T-helper 1 cell (primary cell): ENCODE measurements at regions not wholly inside any gene's neighbourhood (a gene's known extent, or its start where the extent isn't known, plus 50 kb on each side); places are given as distances from the start of the nearest gene placed in this dataset.

Experiments
- DNase-seq, 5 donors: peaks; one replicate each; pipeline ENCODE4 v3.0.0-alpha.2; 2012 to 2020

GRCh38 chr7:155878250-155878649, 66.0 kb upstream of the SHH start:
- DNase-seq: no peak

- no peak for DNase-seq
Observed at GRCh38 chr7:155877167-155877566, 64.9 kb upstream of the SHH start.

- no peak for DNase-seq
Observed at GRCh38 chr7:155874411-155874810, 62.1 kb upstream of the SHH start.

GRCh38 chr7:155874010-155874409, 61.7 kb upstream of the SHH start:
- DNase-seq: no peak

- no peak for DNase-seq
Observed at GRCh38 chr7:155872678-155873369, 60.6 kb upstream of the SHH start.

GRCh38 chr7:155871211-155871610, 58.9 kb upstream of the SHH start:
- no peak for DNase-seq

- DNase-seq: no peak
Observed at GRCh38 chr7:155870334-155871180, 58.3 kb upstream of the SHH start.

GRCh38 chr7:155869784-155870076, 57.5 kb upstream of the SHH start:
- DNase-seq: no peak

GRCh38 chr7:155868955-155869783, 56.9 kb upstream of the SHH start:
- DNase-seq: no peak

GRCh38 chr7:155867734-155868400, 55.6 kb upstream of the SHH start:
- DNase-seq: no peak

- no peak for DNase-seq
Observed at GRCh38 chr7:155867280-155867679, 55.0 kb upstream of the SHH start.

GRCh38 chr7:155865830-155866525, 53.7 kb upstream of the SHH start:
- no peak for DNase-seq

GRCh38 chr7:155864991-155865690, 52.9 kb upstream of the SHH start:
- no peak for DNase-seq

- no peak for DNase-seq
Observed at GRCh38 chr7:155864271-155864985, 52.2 kb upstream of the SHH start.

- no peak for DNase-seq
Observed at GRCh38 chr7:155863721-155864151, 51.5 kb upstream of the SHH start.

- no peak for DNase-seq
Observed at GRCh38 chr7:155862123-155862892, 50.0 kb upstream of the SHH start.
